GM03348 (cell line): ENCODE measurements at regions not wholly inside any gene's neighbourhood (a gene's known extent, or its start where the extent isn't known, plus 50 kb on each side); places are given as distances from the start of the nearest gene placed in this dataset.

ENCODE experiments used
- DNase-seq: peaks from one replicate; pipeline ENCODE4 v3.0.0; 2012; ENCODE audit warnings: low spot score

DNA sequence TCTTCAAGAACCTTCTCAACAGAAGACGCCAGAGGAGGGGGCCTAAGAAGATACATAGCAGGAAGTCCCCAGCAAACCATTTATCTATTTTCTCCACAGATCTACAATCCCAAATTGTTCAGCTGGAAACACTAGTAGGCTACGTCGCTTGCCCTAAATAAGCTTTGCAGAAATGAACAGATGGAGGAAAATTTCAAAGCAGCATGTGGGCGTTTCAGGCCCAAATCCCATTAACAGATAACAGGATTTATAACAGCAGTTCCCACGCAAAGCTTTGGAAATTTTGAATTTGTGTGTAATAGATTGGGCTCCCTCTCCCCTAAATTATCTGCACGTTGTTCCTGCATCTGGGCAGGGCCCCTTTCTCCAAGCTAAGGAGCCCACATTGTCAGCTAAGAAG lies 60.6 kb upstream of the FRMD4A start:
- no peak for DNase-seq

DNA sequence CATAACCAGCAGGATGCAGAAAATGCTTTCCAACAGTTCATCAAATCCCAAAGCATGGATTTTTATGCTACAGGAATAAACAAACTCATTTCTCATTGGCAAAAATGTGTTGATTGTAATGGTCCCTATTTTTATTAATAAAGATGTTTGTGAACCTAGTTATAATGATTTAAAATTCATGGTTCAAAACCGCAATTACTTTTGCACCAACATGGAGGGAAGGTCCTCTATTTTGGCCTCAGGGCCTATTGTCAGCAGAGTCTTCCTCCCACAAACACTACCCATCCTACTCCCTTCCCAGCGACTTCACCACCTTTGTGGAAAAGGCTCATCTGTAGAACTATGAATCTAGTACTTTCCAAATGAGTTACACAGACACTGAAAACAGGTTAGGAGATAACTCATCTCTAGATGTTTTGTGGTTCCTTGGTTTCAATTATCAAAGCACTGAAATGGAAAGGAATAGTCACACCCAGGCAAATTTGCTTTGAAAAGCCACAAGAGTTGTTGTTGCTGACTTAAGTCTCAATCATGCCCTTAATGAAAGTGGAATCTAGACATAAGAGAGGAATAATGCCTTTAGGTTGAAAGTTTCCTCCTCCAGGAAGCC lies 59.4 kb upstream of the FRMD4A start:
- no peak for DNase-seq

DNA sequence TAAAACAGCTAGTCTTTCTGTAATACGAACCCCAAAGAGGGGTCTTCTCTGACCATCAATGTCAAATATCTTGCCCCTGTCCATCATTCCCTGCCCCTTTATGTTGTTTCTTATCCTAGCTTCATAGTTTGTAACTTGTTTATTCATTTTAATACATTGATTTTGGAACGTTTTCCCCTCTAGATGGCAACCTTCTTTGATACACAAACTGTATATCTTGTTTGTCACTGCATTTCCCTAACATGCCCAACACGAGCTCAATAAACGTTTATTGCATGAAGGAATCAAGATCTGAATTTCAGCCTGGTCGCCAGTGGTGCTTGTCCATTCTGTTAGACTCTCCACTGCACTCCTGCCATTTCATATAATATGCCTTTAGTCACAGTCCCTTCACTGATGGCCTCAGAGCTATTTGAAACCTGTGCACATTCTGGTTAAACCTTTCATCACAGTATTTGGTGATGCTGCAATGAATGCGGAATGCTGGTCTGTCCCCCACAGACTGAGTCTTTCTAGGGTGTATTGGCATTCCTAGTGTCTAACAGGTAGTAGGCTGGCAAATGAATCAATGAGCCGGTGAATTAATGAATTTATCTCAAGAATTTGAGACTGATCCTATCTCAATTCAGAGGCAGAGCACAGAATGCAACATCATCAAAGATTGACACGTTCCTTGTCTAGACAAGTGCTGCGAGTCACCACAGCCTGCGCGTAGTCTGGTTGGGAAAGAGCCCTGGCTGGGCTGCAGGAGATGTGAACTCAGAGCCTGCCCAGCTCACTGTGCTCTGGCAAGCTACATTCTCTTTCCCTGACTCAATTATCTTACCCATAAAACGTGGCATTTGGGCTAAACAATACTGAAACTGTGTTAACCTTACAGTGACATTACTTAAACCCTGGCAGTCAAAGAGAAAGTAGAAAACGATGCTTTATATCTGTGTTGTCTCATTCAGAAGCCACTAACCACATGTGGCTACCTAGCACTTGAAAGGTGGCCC lies 55.2 kb upstream of the FRMD4A start:
- DNase-seq = peak; percentile 79

DNA sequence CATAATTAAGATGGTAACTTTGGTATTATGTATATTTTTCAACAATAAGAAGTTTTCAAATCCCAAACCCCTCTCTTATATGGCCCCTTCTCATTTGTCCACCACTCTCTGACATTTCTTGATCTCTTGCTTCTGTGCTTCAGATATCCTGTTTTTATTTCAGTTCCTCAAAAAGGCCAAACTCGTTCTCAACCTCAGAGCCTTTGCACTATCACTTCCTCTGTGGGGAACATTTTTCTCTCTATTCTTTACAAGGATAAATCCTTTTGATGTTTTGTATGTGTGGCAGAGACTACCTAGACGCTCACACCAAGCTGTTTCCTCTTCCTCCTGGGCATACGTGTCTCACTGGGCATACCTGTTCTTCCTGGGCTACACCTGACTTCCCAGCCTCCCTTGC lies 54.2 kb upstream of the FRMD4A start:
- no peak for DNase-seq

DNA sequence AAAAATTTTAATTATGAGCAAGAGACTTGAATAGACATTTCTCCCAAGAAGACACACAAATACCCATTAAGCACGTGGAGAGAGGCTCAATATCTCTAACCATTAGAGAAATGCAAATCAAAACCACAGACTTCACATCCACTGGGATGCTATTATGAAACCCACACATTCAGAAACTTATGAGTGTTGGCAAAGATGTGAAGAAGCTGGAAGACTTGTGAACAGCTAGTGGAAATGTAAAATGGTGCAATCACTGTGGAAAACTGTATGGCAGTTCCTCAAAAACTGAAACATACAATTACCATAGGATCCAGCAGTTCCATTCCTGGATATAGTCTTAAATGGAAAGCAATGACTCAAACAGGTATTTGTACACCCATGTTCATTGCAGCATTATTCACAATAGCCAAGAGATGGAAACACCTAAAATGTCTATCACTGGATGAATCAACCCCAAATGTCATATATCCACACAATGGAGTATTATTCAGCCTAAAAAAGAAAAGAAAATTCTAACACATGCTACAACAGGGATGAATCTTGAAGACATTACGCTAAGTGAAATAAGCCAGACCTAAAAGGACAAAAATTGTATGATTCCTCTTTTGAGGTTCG lies 53.5 kb upstream of the FRMD4A start:
- DNase-seq = no peak

DNA sequence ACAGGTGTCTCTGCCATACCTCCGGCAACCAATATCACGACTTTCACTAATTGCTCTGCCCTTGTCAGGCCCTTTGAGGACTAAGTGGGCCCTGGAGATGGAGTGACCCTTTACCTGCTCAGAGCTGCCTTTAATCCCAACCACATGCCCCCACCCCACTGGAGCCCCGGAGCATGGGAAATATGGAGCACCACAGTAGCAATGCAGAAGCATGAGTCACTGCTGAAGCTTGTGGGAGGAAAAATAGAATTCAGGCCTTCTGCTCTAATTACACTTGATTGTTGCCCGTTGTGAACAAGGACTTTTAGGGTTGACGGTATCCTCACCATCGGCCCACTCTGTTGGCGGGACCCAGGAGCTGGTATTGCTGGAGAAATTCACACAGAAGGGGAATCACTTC lies 52.5 kb upstream of the FRMD4A start:
- no peak for DNase-seq

DNA sequence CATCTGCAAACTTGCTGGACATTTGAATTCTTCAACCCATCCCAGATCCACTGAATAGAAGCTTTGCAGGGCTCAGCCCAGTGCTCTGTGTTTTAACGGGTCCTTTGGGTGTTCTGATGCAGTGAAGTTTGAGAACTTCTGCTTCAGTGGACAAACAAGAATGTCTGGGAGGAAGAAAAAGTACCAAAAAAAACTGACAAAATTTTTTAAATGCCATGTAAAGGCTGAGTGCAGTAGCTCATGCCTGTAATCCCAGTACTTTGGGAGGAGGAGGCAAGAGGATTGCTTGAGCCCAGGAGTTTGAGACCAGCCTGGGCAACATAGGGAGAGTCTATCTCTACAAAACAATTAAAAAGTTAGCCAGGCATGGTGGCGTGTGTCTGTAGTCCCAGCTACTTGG lies 51.8 kb upstream of the FRMD4A start:
- DNase-seq = no peak

DNA sequence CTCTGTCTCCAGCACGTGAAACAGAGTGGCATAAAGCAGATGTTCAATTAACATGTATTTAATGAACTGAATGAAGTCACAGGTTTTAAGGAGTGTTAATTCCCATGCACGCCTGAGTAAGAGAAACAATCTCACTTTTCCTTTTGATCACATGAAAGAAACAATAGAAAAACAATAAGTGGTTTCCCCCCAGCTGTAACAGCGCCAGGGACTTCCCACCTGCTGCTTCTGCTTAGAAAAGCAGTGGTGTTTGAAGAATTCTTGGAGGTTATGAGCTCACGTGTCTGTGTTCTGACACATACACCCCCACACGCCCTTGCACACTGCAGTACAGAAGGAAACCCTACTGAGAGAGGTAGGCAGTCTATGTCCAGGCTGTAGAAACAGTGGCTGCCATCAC lies 51.3 kb upstream of the FRMD4A start:
- DNase-seq = no peak

DNA sequence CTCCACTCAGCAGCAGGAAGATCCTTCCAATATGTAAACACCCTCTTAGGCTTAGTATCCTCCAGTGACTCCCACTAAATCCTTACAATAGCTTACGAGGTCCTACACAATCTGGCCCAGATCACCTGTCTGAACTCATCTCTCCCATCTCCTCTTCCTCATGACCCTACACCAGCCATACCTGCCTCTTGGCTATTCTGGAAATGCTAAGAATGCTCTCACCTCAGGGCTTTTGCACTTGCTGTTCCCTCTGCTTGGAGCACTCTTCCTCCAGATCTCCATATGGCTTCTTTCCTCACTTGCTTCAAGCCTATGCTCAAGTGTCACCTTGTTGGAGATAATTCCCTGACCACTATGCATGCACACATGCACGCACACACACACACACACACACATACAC lies 50.8 kb upstream of the FRMD4A start:
- no peak for DNase-seq

DNA sequence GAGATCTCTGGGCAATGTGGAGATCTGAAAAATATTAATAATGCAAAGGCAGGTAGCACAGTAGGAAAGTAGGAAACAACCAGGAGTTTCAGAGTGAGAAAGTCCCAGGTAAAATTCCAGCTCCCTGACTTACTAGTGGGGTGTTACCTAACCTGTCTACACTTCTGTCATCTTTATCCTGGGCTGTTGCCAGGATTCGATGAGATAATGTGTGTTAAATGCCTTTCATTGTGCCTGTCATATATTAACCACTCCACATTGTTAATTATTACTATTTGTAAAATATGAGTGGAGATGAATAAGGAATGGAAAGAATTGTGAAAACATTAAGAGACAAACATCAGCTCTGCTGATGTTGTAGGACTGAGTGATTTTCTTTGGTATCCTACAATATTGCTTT lies 50.0 kb upstream of the FRMD4A start:
- DNase-seq = no peak
